Panc1 (cell line): ENCODE measurements at regions not wholly inside any gene's neighbourhood (a gene's known extent, or its start where the extent isn't known, plus 50 kb on each side); places are given as distances from the start of the nearest gene placed in this dataset.

Source experiments
- POLR2AphosphoS5 ChIP-seq: IDR thresholded peaks from 2 replicates; pipeline ENCODE4 v1.6.1; 2012; ENCODE audit warnings: mild to moderate bottlenecking, low read depth, low read length, moderate library complexity
- TF ChIP-seq, protein P1 (sequence below): fragments of 450-650 bp; IDR thresholded peaks from 2 replicates; pipeline ENCODE4 v1.5.1; 2017; ENCODE audit warnings: mild to moderate bottlenecking

DNA sequence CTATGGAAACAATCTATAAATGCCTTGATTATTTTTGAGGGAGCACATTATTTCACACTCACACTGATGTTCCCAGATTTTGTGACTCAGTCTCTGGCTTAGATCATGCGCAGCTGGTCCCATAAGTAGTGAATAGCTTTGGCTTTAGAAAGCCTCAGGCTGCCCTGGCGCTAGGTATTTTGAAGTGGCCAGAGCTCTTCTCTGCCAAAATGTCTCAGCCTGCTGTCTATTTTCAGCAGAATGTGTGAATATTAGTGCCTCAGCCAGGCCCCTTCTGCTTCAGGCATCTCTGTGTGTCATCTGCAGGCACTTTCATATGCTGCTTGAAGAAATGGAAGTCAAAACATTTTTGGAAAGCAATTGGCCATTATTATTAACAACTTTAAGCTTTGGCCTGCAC is 931.0 kb upstream of the INTU start:
- TF ChIP-seq, protein P1, sequence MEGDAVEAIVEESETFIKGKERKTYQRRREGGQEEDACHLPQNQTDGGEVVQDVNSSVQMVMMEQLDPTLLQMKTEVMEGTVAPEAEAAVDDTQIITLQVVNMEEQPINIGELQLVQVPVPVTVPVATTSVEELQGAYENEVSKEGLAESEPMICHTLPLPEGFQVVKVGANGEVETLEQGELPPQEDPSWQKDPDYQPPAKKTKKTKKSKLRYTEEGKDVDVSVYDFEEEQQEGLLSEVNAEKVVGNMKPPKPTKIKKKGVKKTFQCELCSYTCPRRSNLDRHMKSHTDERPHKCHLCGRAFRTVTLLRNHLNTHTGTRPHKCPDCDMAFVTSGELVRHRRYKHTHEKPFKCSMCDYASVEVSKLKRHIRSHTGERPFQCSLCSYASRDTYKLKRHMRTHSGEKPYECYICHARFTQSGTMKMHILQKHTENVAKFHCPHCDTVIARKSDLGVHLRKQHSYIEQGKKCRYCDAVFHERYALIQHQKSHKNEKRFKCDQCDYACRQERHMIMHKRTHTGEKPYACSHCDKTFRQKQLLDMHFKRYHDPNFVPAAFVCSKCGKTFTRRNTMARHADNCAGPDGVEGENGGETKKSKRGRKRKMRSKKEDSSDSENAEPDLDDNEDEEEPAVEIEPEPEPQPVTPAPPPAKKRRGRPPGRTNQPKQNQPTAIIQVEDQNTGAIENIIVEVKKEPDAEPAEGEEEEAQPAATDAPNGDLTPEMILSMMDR = no peak
- no peak for TF ChIP-seq POLR2AphosphoS5
